Superior temporal gyrus (tissue), 1 donor: ENCODE measurements at regions not wholly inside any gene's neighbourhood (a gene's known extent, or its start where the extent isn't known, plus 50 kb on each side); places are given as distances from the start of the nearest gene placed in this dataset.
"Not testable (repeated sequence)": the region's sequence is repeated elsewhere in the genome, so short reads cannot be mapped to it uniquely, and the experiment has no call there.

Experiments
- DNase-seq: peaks from one replicate; pipeline ENCODE4 v3.0.0-alpha.2; 2016; ENCODE audit errors: extremely low spot score

DNA sequence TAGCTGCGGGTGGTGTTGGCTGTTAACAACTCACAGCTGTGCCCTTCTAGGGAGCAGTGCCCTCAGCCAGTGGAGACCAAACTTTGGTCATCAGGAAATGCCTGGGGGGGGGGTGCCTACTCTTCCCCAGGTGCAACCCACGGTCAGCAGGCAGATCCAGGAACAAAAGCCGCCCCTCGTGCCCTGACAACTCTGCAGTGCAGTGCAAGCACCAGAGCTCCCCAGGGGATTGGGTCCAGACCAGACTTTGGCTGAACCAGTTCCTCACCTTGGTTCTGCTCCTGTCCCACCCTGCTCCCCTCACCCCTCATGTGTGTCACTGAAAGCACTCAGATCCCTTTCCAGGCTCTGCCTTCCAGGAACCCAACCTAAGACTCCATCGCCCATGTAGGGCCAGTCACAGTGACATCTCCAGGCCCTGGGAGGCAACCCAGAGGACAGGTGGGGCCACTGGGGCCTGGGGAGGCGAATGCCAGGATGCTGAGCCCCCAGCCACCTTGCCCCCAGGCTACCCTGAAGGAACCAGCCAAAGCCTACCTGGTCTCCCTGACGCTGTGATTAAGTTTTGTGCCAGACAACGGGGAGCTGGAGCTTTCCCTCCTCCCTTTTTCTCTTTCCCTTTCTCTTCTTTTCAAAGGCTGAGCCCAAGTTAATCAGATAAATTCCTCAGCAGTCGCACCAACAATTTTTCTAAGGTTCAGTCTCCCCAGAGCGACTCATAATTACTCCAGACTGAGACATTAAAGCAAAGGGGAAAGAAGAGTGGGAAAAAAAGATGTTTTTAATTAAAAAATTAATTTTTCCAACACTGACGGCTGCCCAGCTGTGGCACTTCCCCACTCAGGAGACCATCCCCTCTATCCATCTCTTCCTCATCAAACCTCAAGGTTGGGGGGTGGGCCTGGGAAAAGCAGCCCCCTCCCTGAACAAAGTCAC lies 207.5 kb upstream of the LINGO1 start:
- DNase-seq = no peak

DNA sequence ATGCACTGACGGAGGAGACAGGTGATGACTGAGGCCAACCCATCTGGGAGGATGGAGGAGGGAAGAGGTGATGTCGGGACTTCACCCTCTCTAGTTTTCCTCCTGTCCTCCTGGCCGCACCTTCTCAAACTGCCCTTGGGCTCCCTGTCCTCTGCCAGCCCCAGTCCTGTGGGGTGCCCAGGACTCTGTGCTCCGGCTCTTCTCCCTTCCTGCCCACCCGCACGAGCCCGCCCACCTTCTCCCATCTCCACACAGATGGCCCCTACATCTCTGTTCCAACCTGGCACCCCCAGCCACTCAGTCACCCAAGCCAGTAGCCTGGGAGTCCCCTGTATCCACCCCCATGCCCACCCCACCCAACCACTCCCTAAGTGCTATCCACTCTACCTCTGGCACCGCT lies 206.7 kb upstream of the LINGO1 start:
- DNase-seq = no peak

- no peak for DNase-seq
These were observed 205.9 kb upstream of the LINGO1 start for GRCh38 chr15:77838595-77838994.

- no peak for DNase-seq
These were observed 205.3 kb upstream of the LINGO1 start for GRCh38 chr15:77838061-77838460.

DNA sequence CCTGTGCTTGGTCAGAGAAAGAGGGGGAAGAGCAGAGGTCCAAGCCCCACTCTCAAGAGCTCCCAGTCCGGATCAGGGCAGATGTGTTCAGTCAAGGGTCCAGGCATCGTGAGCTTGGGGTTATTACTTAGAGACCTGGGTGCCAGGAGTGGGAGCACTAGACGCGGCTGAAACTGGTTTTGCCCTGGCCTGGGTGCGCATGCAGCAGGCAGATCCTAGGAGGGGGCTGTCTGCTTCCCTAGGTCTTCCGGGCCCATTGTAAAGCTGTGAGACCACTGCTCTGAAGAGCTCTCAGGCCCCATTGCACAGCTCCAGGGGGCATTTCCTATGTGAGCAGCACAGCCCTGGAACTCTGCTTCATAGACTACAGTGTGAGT lies 204.9 kb upstream of the LINGO1 start:
- no peak for DNase-seq

- no peak for DNase-seq
These were observed 204.4 kb upstream of the LINGO1 start for GRCh38 chr15:77836906-77837648.

DNA sequence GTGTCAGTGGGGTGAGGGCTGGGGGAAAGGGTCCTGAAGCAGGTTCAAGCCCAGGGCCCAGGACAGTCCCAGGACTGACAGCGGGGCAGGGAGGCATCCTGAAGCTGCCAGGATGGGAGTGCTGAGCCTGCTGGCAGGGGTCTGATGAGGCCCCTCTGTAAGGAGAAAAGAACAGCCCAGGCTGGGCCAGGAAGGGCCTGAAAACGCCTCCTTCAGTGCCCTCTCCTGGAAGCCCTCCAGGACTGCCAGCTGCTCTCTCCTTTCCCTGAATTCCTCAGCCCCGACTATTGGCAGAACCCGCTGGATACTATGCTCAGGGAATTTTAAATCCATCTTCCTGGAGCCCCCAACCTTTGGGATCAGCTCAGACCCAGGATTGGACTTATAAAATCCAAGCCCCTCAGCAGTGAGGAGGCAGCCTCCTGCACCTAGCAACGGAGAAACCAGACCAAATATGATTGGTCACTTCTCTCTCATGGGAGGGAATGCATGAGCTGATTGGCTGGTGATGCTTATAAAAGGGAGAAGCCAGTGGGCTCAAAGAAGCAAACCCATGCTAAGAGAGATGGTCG lies 203.5 kb upstream of the LINGO1 start:
- no peak for DNase-seq

- no peak for DNase-seq
These were observed 201.7 kb upstream of the LINGO1 start for GRCh38 chr15:77834276-77834990.

GRCh38 chr15:77832874-77833273 lies 200.2 kb upstream of the LINGO1 start:
- no peak for DNase-seq

DNA sequence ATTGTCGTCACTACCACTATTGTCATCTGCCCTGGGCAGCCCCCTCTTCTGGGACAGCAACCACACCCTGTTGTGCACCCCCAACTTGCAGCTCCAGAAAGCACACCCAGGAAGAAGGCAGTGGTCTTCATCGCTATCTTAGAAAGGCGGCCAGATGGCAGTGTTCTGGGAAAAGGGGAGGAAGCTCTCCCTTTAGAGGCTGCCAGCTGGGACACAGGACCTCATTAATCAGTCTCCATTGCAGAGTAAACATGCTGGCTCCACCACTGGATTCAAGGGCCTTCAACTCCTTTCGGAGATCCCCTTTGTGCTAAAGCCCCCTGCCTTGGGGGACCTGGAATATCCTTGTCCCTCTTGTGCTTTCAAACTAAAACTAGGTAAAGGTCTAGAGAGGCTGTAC lies 199.3 kb upstream of the LINGO1 start:
- DNase-seq = no peak

GRCh38 chr15:77830051-77830468 lies 197.3 kb upstream of the LINGO1 start:
- DNase-seq = no peak

DNA sequence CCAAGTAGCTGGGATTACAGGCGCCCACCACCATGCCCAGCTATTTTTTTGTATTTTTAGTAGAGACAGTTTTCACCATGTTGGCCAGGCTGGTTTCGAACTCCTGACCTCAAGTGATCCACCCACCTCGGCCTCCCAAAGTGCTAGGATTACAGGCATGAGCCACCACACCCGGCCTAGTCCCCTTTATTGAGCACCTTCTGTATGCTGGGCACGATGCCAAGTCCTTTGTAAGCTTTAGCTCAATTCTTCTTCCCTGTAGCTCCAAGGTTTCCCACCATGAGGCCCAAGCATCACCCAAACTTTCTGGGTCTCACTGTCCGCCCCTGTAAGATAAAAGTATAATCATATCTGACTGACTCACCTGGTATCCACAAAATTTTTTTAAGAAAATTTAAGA lies 196.6 kb upstream of the LINGO1 start:
- DNase-seq = not testable (repeated sequence)

GRCh38 chr15:77827860-77828259 lies 195.1 kb upstream of the LINGO1 start:
- DNase-seq = no peak

GRCh38 chr15:77826006-77826695 lies 193.4 kb upstream of the LINGO1 start:
- no peak for DNase-seq

- no peak for DNase-seq
These were observed 192.8 kb upstream of the LINGO1 start for GRCh38 chr15:77825546-77825945.

- no peak for DNase-seq
These were observed 192.5 kb upstream of the LINGO1 start for GRCh38 chr15:77825252-77825542.

DNA sequence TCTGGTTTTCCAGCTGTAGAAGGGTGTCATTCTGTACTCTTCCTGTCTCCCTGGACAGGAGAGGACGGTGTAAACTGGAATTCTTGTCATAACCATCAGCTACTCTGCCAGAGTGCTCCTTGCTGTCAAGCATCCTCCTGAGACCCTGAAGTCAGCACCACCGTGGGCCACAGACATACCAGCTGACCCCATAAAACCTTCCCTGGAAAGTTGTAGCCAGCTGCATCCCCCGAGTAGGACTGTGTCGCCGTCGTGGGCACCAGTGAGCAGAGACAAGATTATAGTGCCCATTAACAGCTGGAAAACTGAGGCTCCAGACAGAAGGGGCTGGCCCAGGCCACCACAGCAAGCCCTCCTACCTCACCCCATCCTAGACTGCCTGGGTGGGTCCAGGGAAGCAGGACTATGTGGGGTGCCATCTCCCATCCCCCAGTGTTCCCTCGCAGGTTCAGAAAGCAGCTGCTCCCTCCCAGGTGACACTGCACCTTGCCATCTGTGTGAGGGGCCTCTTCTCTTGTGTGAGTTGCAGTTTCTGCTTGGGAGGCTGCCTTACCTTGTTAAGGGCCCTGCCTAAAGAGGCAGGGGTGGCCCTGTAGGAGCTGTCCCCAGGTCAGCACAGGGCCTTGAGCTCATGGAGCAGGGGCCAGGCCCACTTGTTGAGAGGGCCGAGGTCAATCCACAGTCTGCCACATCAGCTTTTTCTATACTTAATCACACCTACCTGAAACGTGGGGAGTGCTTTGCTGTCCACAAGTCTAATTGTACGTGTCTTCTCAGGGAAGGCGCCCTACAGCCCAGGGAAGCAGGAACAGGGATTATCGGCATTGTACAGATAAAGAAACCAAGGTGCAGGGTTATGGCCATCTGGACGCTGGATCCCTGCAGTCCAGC lies 191.9 kb upstream of the LINGO1 start:
- no peak for DNase-seq

GRCh38 chr15:77823736-77824135 lies 191.0 kb upstream of the LINGO1 start:
- DNase-seq = no peak

DNA sequence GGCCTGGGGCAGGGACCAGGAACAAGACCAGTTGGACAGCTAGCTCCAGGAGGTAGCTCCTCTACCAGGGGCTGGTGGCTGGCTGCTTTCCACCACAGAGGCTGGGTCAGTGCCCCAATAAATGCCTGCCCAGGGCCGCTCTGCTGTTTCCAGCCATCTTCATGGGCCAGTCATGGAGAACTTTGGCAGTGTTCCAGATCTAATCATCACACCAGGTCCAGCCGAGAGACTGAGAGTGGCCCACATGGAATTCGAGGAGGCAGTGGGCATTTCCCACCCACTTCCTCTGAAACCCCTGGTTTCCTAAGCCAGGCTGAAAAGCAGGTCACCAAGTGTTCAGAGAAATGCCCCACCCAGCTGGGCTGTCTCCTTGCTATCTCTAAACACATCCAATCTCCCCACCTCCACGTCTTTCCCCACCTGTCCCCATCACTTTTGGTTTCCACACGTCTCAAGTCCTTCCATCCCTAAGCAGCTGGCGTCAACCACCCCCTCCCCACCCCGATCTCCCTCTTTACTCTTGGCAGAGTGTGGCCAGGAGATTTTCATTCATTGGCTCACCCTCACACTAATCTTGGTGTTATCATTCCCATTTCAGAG lies 190.0 kb upstream of the LINGO1 start:
- DNase-seq = no peak

GRCh38 chr15:77821959-77822256 lies 189.2 kb upstream of the LINGO1 start:
- DNase-seq = no peak
